ENCODE measurements at regions not wholly inside any gene's neighbourhood (a gene's known extent, or its start where the extent isn't known, plus 50 kb on each side); places are given as distances from the start of the nearest gene placed in this dataset.

DNA sequence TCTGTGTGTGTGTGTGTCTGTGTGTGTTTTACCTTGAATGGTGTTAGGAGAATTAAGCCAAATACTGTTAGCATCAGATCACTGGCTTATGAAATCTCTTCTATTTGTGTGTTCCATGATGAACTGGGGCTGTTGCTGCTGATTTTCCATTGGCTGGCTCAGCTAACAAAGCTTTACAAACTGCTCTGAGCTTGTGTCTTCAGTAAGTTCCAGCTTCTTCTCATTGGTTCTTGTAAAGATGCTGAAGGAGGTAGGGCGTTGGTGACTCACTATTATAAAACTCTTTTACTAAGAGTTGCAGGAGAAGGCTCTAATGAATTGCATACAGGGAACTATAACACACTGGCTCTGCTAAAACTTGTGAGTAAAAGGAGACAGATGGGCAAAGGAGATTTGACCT is 136.4 kb upstream of the PRKCQ start:
- TF ChIP-seq, protein P1, sequence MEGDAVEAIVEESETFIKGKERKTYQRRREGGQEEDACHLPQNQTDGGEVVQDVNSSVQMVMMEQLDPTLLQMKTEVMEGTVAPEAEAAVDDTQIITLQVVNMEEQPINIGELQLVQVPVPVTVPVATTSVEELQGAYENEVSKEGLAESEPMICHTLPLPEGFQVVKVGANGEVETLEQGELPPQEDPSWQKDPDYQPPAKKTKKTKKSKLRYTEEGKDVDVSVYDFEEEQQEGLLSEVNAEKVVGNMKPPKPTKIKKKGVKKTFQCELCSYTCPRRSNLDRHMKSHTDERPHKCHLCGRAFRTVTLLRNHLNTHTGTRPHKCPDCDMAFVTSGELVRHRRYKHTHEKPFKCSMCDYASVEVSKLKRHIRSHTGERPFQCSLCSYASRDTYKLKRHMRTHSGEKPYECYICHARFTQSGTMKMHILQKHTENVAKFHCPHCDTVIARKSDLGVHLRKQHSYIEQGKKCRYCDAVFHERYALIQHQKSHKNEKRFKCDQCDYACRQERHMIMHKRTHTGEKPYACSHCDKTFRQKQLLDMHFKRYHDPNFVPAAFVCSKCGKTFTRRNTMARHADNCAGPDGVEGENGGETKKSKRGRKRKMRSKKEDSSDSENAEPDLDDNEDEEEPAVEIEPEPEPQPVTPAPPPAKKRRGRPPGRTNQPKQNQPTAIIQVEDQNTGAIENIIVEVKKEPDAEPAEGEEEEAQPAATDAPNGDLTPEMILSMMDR (IDR thresholded peaks at IDR 0.05) = no peak
- TF ChIP-seq POLR2A (IDR thresholded peaks at IDR 0.05) = no peak

Data from transverse colon (tissue), 3 donors.